HG02623 (cell line): ENCODE measurements at regions not wholly inside any gene's neighbourhood (a gene's known extent, or its start where the extent isn't known, plus 50 kb on each side); places are given as distances from the start of the nearest gene placed in this dataset.
"Not testable (repeated sequence)": the region's sequence is repeated elsewhere in the genome, so short reads cannot be mapped to it uniquely, and the experiment has no call there.

ENCODE experiments used
- ATAC-seq: cut with Tn5 transposase; IDR thresholded peaks from one replicate; pipeline ENCODE4 v1.9.1; 2021; ENCODE audit warnings: moderate library complexity; ENCODE audit not compliant: unreplicated experiment

DNA sequence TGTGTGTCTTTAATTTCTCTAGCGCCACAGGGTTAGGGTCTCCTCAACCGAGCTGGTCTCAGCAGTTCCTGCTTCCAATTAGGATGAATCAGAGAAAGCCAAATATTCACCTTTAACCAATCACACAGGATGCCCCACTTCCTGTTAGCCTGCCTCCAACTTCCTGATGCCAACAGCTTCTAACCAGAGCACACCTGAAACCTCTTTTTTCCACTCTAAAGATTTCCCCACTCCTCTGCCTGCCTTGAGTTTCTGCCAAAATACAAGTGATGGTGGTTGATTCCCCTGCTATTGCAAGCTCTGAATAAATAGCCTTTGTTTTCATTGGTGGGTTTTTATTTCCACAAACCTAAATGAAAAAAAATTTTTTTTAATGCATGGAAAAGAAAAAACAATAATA, 144.7 kb upstream of the UST start:
- no peak for ATAC-seq

DNA sequence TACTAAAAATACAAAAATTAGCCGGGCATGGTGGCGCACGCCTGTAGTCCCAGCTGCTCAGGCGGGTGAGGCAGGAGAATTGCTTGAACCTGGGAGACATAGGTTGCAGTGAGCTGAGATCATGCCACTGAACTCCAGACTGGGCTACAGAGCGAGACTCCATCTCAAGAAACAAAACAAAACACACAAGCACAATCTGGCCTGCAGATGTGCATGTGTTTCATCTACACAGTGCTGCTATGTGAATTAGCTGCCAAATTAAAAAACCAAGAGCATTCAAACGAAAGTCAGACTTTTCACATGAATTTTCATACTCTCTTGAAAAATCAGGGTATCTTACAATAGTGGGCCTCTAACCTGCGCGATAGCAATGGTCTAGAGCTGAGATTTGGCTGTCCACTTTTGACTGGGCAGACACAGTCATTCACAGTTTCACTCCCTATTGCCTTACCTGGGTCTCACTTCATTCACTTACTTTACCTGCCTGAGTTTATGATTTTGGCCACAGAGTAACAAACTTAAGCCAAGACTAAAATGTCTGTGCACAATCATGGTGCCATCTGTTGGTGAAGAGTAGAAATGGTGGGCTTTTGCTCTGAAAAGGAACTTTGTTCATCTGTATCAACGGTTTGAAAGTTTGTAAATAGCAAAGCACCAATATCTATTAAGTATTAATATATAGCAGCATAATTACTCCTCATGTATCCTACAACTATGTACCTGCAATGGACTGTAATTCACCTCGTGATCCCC, 138.5 kb upstream of the UST start:
- no peak for ATAC-seq

DNA sequence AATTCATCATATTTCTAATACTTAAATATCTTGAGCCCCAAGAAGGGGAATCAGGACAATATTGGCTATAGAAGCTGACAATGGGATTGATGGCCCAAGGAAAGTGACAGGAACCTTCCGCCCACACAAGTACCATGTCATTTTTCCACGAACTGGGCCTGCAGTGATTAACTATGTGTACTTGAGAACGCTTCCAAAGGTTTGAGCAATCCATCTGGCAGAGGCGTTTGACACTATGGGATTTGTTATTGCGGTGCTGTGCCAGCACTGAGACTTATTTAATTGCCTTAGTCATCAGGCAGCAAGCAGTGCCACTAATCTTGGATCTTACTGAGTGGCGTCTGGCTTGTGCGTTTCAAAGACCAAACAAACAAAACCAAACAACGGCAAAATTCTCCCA, 135.6 kb upstream of the UST start:
- no peak for ATAC-seq

DNA sequence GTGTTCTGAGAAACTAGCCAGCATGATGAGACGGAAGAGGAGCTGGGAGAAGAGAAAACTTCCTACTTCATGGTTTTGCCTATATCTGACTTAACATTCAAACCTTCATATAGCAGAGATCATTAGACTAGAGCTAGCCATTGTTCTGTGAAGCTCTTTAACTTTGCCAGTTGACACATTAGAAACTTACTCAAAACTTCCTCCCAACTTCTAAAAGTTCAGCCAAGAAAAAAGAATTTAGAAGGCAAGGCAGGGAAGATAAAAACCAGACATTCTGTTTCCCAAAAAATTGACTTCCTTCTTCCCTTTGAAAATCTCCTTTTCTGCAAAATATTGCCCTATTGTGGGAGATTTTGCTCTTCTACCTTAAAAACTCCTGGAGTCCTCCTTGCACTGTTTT, 134.8 kb upstream of the UST start:
- ATAC-seq, result no peak

DNA sequence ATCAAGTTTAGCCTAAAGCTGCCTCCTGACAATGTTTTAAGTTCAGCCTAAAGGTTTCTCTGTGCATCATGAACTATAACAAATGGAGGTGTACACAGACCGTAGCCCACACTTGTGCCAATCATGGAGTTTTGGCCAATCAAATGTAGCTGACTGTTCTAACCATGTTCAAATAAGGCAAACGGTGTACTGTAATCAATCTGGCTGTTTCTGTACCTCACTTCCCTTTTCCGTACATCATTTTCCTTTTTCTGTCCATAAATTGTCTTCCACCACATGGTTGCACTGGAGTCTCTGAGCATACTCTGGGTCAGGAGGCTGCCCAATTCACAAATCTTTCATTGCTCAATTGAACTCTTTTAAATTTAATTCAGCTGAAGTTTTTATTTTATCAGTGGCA, 132.2 kb upstream of the UST start:
- ATAC-seq, result no peak

DNA sequence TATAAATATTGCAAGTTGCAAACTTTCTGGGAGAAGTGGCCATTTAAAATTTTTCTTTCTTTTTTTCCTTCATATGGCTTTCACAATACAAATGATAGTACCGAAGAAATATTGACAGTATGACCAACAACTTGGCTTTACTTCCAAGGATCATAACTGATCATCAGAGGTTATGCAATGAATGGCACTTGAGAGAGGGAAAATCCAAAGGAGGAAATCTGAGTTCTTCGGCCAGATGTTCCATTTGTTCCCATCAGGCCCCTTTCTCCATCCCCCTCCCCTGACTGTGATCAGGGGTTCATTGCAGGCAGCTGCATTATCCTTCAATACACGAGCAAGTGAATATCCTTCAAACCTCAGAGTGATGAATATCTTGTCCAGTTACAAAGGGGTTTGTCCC, 130.0 kb upstream of the UST start:
- no peak for ATAC-seq

DNA sequence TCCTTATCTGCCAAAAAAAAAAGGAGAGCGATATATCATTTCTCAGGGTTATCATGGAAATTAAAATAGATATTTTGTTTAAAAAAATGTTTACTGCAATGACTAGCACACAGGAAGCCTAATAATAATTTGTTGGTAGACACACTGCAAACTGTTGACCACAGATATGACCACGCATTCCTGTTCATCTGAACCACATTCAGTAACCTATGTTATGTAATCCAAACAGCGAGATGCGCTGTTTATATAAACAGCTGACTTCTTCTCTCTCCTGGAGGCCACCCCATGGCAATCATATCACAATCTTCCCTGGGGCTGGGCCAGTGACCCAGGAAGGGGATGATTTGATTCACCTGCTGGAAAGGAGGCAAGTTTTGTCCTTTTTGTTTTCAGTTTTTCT, 129.3 kb upstream of the UST start:
- ATAC-seq, result no peak

DNA sequence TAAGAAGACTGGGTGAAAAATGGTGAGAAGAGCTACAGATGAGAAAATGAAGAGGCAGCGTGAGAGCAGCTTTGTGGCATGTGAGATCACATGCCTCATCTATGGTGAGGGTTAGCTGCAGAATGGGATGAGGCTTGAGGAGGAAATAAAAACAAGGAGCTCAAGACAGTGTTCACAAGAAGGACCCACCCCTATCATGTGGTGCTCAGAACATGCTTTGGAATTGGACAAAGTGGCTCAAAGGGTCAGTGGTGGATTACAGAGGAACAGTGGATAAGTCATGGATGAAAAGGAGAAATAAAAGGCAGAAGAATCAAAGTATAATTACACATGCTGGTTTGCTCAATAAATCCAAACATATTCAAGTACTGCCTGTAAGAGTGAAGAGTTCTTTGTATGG, 126.9 kb upstream of the UST start:
- no peak for ATAC-seq

DNA sequence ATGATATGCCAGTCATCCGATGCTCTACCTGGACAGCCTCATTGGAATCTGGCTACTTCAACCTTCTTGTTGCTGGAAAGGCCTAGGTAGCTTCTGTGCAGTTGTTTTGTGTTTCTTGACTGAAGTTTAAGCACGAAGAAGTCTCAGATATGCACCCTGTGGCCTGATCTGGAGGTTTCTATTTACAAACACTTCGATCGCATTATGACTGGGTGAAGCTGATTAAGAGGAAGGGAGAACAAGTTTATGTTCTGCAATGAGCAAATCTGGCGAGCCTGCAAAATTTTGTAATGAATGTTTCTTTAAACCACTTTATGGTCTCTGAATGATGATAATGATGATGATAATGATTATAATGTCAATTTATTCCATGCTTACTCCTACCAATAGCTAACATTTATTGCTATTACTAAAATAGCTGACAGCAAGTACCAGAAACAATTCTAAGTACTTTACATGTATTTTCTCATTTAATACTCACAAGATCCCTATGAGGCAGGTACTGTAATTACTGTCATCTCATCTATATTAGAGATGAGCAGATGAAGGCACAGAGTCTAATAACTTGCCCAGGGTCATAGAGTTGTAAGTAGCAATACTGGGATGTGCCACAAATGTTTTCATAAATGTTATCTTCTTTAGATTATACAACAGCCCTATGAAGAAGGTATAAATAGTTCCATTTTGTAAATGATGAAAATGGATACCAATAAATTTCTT, 126.1 kb upstream of the UST start:
- peak; percentile 87 for ATAC-seq

DNA sequence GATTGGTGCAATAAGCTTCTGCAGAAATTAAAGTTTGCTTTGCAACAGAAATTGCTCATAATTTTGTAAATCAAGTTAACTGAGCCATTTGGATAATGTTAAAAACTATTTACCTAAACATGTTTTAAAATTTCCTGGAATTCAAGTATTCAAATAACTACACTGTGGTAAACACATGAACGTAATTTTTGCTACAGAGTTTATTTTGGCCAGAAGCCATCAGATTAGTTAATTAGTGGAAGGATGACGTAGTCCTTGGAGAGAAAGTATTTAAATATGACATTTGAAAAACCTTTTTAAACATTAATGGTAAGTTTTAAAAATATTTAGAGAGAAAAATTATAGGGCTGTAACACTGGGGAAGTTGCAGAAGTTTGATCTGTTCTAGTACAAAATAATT, 121.2 kb upstream of the UST start:
- no peak for ATAC-seq

DNA sequence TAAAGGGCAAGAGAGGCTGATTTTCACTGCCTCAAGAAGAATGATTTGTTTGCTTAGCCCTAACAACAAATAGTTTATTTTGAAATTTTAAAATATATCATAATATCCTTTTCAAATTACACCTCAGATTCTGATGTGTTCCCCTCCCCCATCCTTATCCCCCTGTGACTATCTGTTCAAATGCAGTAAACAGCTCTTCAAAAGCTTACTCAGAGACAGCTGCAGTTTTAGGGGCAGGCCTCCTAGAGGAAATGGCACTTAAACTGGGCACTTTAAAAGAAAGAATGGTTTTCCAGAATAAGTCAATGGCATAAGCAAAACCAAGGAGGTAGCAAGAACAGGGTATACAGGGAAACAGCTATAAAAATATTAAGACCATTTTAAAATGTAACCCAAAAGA, 118.6 kb upstream of the UST start:
- ATAC-seq, result no peak

DNA sequence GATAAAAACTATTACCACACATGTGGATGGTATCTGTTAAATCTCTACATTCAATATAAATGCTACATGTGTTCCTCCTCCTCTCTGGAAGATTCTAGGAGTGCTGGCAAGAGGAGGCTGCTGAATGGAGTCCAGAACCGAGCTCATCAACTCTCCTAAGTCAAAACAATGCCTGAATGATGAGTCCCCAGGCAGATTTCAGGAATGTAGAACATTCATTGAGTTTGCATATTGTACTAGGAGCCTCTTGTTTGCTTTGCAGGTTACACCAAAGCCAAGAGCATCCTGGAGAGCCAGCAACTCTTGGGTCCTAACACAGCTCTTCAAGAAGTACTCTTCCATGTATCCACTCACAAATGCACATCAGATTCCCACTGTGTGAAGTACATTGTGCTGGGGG, 117.6 kb upstream of the UST start:
- ATAC-seq, result no peak

DNA sequence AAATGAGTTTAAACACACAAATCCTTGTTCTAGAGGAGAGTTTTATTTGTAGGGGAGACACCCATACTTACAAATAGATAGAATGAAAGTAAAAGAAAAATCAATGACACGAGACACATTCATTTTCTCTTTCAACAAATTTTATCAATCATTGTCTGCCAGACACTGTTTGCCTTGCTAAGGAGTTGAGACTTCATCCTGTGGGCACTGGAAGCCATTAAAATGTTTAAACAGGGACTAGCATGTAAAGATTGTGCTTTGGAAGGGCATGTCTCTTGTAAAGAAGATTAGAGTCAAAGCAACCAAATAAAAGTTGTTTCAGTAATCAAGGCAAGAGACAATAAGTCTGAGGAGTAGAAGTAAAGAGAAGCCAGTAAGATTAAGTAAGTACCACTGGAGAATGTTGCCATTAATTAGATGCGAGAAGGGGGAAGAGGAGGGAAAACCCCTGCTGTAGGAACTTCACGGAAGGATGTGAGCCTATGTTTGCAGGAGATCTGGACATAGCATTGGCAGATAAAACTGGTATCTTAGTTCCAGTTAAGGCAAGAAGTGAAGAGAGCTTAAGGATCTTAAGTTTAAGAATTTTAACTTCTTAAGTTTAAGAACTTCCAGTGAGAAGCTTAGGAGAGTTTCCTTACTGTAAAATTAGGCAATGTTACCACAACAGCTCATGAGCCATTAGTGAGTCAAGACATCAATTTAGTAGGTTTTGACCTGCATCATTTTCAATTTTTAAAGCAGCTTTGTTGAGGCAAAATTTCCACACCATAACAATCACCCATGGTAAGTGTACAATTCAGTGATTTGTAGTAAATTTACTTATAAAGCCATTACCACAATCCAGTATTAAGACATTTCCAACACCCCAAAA, 117.0 kb upstream of the UST start:
- no peak for ATAC-seq

DNA sequence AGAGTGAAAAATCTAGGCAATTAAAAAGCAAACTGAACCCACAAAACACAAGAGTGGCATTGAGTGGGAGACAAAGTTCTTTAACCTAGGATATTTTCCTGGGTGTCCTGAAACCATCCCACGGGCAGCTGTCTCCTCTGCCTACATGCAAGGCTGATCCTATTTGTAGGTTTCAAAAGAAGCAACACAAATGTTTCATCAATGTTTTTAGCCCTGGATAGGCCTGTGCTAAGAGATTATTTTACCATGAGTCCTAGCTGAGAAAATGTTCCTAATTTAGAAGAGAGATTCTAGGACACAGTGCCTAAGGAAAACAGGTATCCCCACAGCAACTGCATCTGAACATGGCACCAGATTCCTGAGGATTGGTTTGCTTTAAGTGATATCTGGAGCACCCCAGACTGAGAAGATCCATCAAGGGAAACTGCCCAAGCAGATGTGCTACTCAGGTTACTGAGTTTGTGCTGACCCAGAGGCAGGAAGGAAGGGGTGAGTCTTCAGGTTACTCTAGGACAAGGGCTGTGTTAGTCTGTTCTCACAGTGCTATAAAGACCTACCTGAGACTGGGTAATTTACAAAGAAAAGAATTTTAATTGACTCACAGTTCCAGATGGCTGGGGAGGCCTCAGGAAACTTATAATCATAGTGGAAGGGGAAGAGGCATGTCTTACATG, 111.6 kb upstream of the UST start:
- ATAC-seq, result no peak

DNA sequence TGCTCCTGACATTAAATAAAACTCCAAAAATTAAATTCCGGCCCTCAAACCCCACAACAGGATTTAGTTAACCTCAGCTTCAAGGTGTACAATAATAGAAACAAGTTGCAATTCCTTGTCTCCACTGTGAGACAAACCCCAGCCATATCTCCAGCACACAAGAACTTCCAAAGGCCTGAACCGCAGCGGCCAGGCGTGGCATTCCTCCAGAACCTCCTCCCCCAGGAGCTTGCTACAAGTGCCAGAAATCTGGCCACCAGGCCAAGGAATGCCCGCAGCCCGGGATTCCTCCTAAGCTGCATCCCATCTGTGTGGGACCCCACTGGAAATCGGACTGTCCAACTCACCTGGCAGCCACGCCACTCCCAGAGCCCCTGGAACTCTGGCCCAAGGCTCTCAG, 105.0 kb upstream of the UST start:
- not testable (repeated sequence) for ATAC-seq

DNA sequence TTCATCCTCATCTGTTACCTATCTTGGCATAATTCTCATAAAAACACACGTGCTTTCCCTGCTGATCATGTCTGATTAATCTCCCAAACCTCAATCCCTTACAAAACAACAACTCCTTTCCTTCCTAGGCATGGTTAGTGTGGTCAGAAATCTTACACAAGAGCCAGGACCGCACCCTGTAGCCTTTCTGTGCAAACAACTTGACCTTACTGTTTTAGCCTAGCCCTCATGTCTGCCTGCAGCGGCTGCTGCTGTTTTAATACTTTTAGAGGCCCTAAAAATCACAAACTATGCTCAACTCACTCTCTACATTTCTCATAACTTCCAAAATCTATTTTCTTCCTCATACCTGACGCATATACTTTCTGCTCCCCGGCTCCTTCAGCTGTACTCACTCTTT, 103.6 kb upstream of the UST start:
- ATAC-seq, result not testable (repeated sequence)

DNA sequence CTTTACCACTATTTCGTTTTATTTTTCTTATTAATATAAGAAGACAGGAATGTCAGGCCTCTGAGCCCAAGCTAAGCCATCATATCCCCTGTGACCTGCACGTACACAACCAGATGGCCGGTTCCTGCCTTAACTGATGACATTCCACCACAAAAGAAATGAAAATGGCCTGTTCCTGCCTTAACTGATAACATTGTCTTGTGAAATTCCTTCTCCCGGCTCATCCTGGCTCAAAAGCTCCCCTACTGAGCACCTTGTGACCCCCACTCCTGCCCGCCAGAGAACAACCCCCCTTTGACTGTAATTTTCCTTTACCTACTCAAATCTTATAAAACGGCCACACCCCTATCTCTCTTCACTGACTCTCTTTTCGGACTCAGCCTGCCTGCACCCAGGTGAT, 101.8 kb upstream of the UST start:
- ATAC-seq, result not testable (repeated sequence)

DNA sequence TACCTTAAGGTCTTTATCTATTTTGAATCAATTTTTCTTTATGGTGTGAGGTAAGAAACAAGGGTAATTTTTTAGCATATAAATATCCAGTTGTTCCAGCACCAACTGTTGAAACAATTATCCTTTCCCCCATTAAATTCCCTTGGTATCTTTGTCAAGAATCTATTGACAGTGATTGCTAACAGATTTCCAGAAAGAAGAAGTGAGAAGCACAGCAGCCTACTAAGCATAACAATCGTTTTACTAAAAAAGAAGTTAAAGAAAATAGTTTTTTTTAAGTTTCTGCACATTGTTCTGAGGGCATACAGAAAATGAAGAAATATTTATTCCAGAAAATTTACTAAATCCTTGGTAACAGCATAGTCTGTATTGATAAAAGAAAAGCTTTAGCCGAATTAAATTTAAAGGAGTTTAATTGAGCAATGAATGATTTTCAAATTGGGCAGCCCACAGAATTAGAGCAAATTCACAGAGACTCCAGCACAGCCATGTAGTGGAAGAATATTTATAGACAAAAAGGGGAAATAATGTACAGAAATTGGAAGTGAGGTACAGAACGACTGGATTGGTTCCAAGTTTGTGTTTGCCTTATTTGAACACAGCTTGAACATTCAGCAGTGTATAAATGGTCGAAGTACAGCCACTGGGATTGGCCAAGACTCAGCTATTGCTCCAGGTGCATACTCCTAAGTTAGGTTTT, 97.9 kb upstream of the UST start:
- no peak for ATAC-seq

DNA sequence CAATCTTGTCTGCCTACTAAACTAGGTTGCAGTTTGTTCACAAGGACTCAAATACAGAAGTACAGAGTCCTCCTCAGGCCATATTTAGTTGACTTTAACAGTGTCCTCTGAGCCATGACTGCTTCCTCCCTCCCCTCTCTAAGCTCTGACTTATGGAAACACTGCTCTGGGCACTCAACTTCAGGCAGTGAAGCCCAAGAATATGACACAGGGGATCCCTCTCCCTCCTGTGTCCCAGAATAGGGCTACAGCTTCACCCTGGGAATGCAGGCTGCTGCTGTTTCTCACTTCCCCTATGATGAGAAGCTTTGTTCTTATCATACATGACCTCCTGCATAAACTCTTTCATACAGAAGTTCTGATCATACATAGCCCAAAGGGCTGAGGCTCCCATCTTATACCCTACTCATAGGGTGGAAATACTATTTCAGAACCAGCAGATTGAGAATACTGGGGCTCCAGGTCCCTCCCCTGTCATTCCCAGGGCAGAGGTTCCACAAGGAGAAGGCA, 97.3 kb upstream of the UST start:
- no peak for ATAC-seq

DNA sequence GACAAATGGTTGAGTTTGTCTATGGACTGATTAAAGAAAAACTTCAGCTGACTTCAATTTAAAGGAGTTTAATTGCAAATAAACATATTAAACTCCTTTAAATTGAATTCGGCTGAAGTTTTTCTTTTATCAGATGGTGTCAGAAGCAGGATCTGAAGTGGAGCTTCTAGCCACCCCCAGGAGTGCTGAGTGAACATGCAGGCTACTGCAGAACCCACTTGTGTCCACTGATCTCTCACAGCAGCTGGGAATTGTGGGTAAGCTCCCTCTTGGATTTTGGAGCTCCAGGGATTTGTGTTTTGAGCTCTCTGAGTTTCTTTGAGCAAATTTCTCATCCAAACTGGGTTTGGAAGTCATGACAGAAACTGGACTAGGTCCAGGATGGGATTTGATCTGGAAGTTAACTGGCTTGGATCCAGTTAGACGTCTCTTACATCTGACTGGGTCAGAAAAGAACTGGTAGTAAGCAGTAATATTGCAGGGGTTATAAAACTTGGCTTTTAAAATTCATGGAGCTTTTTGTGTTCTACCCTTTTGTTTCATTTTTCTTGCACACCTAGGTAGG, 95.8 kb upstream of the UST start:
- no peak for ATAC-seq
